BE2C (cell line): ENCODE measurements at regions not wholly inside any gene's neighbourhood (a gene's known extent, or its start where the extent isn't known, plus 50 kb on each side); places are given as distances from the start of the nearest gene placed in this dataset.

ENCODE experiments used
- DNase-seq: peaks from one replicate; pipeline ENCODE4 v3.0.0-alpha.2; 2020
- H3K27me3 ChIP-seq: fragments of 250-450 bp; sonication (Bioruptor Pico); 2 replicates; pipeline ENCODE4 v1.5.1; 2020; ENCODE audit warnings: mild to moderate bottlenecking
- H3K36me3 ChIP-seq: fragments of 250-450 bp; sonication (Bioruptor Pico); 2 replicates; pipeline ENCODE4 v1.5.1; 2020; ENCODE audit warnings: mild to moderate bottlenecking
- H3K4me1 ChIP-seq: fragments of 250-450 bp; sonication (Bioruptor Pico); 2 replicates; pipeline ENCODE4 v1.5.1; 2020
- H3K4me3 ChIP-seq: 2 replicates; pipeline ENCODE4 v1.5.1; 2011; ENCODE audit warnings: low read depth, low read length
- H3K9me3 ChIP-seq: fragments of 250-450 bp; sonication (Bioruptor Pico); 2 replicates; pipeline ENCODE4 v1.5.1; 2020
- TF ChIP-seq, protein P1 (sequence below): IDR thresholded peaks from 2 replicates; pipeline ENCODE4 v1.5.1; 2012; ENCODE audit warnings: mild to moderate bottlenecking, low read depth, low read length

- no peaks in the 10 kb centered on the region for H3K36me3 ChIP-seq
- no peak overlapping the region for H3K4me3 ChIP-seq
- DNase-seq: no peak
- H3K9me3 ChIP-seq: no peaks in the 10 kb centered on the region
- TF ChIP-seq, protein P1, sequence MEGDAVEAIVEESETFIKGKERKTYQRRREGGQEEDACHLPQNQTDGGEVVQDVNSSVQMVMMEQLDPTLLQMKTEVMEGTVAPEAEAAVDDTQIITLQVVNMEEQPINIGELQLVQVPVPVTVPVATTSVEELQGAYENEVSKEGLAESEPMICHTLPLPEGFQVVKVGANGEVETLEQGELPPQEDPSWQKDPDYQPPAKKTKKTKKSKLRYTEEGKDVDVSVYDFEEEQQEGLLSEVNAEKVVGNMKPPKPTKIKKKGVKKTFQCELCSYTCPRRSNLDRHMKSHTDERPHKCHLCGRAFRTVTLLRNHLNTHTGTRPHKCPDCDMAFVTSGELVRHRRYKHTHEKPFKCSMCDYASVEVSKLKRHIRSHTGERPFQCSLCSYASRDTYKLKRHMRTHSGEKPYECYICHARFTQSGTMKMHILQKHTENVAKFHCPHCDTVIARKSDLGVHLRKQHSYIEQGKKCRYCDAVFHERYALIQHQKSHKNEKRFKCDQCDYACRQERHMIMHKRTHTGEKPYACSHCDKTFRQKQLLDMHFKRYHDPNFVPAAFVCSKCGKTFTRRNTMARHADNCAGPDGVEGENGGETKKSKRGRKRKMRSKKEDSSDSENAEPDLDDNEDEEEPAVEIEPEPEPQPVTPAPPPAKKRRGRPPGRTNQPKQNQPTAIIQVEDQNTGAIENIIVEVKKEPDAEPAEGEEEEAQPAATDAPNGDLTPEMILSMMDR: no peak
- no peaks in the 10 kb centered on the region for H3K27me3 ChIP-seq
- no peaks in the 10 kb centered on the region for H3K4me1 ChIP-seq
Measured at GRCh38 chr9:88242879-88243278, 104.6 kb upstream of the SPATA31C2 start.

DNA sequence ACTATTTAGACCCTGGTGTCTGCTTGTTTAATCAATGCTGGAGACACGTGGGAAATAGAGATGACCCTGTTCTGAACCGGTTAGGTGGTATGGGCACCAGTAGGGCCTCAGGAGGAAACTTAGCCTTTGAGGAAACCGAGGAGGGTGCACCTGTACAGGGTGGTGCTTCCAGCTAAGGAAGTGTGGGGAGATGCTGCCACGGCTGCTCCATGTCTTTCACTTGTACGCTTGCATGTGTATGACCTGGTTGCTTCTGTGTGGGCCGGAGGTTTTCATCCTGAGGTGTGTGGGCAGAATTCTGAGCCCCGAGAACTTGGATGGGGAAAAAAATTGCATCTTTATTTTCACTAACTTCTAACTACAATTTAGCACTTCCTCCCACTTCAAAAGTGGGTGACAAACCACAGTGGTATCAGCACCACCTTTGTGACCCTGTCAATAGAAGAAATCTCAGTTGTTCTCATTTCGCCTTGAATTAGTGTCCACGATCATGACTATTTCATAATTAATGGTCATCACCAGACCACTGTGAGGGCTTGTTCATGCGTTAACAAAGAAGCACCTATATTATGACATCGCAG lies 99.8 kb upstream of the SPATA31C2 start:
- H3K36me3 ChIP-seq: no peaks in the 10 kb centered on the region
- no peaks in the 10 kb centered on the region for H3K9me3 ChIP-seq
- H3K4me1 ChIP-seq: no peaks in the 10 kb centered on the region
- no peak overlapping the region for H3K4me3 ChIP-seq
- TF ChIP-seq, protein P1: no peak
- H3K27me3 ChIP-seq: no peaks in the 10 kb centered on the region
- DNase-seq: no peak

DNA sequence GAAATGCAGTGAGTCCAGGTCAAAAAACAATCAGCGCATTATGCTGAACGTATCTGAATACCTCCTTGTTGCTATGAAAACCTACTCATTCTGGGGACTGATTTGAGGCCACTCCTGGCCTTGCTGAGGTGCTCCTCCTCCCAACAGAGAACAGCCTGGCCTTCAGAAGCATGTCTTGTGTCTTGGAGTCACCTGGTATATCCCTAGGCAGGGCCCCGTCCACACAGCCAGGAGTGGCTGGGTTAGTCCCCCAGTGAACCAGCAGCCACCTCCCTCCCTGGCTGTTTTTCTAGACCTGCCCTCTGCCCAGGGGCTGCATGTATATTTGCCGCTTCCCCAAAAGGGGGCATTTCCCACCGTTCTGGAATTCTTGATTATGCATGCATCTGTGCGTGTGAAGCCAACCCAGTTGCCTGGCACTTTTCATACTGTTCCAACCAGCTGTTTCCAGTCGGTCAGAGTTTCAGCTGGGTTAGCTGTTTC lies 99.2 kb upstream of the SPATA31C2 start:
- no peaks in the 10 kb centered on the region for H3K9me3 ChIP-seq
- H3K4me3 ChIP-seq: no peak overlapping the region
- no peaks in the 10 kb centered on the region for H3K4me1 ChIP-seq
- no peak for DNase-seq
- no peaks in the 10 kb centered on the region for H3K27me3 ChIP-seq
- no peaks in the 10 kb centered on the region for H3K36me3 ChIP-seq
- TF ChIP-seq, protein P1: no peak

GRCh38 chr9:88236511-88237478 lies 98.5 kb upstream of the SPATA31C2 start:
- no peaks in the 10 kb centered on the region for H3K9me3 ChIP-seq
- no peaks in the 10 kb centered on the region for H3K27me3 ChIP-seq
- H3K4me1 ChIP-seq: no peaks in the 10 kb centered on the region
- H3K4me3 ChIP-seq: no peak overlapping the region
- no peak for DNase-seq
- no peaks in the 10 kb centered on the region for H3K36me3 ChIP-seq
- TF ChIP-seq, protein P1: no peak

- TF ChIP-seq, protein P1: no peak
- no peaks in the 10 kb centered on the region for H3K27me3 ChIP-seq
- DNase-seq: no peak
Measured at GRCh38 chr9:88235615-88236014, 97.3 kb upstream of the SPATA31C2 start.

DNA sequence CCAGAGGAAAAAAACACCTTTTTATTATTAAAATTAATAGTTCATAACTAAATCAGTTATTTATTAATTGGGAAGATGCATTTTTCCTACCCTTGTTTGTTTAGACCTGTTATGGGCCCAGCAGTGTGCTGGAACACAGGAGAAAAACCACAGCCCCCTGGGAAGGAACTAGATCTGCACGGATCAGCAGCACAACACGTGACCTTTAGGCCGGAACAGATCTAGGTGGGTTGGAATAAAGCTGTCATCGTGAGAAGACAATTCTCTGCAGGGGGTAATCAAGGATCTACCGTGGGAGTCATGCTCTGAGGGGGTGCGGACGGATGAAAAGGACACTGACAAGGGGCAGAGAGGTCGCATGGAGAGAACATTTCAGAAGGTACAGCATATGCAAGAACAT lies 95.8 kb upstream of the SPATA31C2 start:
- TF ChIP-seq, protein P1: no peak
- Histone ChIP-seq H3K27me3 (no peaks in the 10 kb centered on the region), H3K4me3 (no peak overlapping the region), H3K9me3 (no peaks in the 10 kb centered on the region), H3K4me1 (no peaks in the 10 kb centered on the region), H3K36me3 (no peaks in the 10 kb centered on the region)
- DNase-seq: no peak

More at GRCh38 chr9:88235615-88236014, 97.3 kb upstream of the SPATA31C2 start:
- no peaks in the 10 kb centered on the region for H3K4me1 ChIP-seq
- no peaks in the 10 kb centered on the region for H3K36me3 ChIP-seq
- H3K4me3 ChIP-seq: no peak overlapping the region
- no peaks in the 10 kb centered on the region for H3K9me3 ChIP-seq
